HepG2 (cell line): ENCODE measurements at regions not wholly inside any gene's neighbourhood (a gene's known extent, or its start where the extent isn't known, plus 50 kb on each side); places are given as distances from the start of the nearest gene placed in this dataset.

Experiments
- CBX5 ChIP-seq: sonication (generic); formaldehyde crosslinking; IDR thresholded peaks from 2 replicates; pipeline ENCODE4 v1.4.0; 2020; ENCODE audit warnings: missing genetic modification reagents, borderline replicate concordance
- CREB1 ChIP-seq, 2 experiments: fragments of 450-650 bp in 1 of 2; IDR thresholded peaks; 2 replicates each; pipeline ENCODE4 v1.6.1; 2016 to 2017; ENCODE audit warnings: control low read depth in 1 of 2, mild to moderate bottlenecking in 1 of 2, missing compliant biosample characterization in 1 of 2, missing genetic modification characterization in 1 of 2
- EZH2 ChIP-seq: conservative IDR thresholded peaks from 2 replicates; pipeline ENCODE4 v1.6.1; 2012; ENCODE audit warnings: mild to moderate bottlenecking, low read depth, low read length, moderate library complexity
- HMG20A ChIP-seq: IDR thresholded peaks from 2 replicates; pipeline ENCODE4 v1.6.1; 2016; ENCODE audit warnings: borderline replicate concordance
- HMGA1 ChIP-seq: sonication (generic); formaldehyde crosslinking; conservative IDR thresholded peaks from 2 replicates; pipeline ENCODE4 v1.4.0; 2020; ENCODE audit warnings: missing genetic modification reagents
- HOXA7 ChIP-seq: sonication (generic); formaldehyde crosslinking; IDR thresholded peaks from 2 replicates; pipeline ENCODE4 v1.8.1; 2022; ENCODE audit warnings: mild to moderate bottlenecking, missing genetic modification reagents, moderate library complexity
- MAZ ChIP-seq, 2 experiments: sonication (generic) in 1 of 2; formaldehyde crosslinking in 1 of 2; IDR thresholded peaks; 2 replicates each; pipeline versions ENCODE4 v1.5.0 to v1.6.1; 2012 to 2020; ENCODE audit warnings: low read depth in 2 of 2, mild to moderate bottlenecking in 2 of 2, borderline replicate concordance in 1 of 2, improper control_type of control experiment in 1 of 2, low read length in 1 of 2, missing genetic modification reagents in 1 of 2, moderate library complexity in 1 of 2
- MEIS1 ChIP-seq: sonication (generic); formaldehyde crosslinking; IDR thresholded peaks from 2 replicates; pipeline ENCODE4 v1.9.0; 2021; ENCODE audit warnings: mild to moderate bottlenecking, missing genetic modification reagents, moderate library complexity, borderline replicate concordance
- MLXIP ChIP-seq: sonication (generic); formaldehyde crosslinking; IDR thresholded peaks from 2 replicates; pipeline ENCODE4 v1.9.0; 2021; ENCODE audit warnings: missing genetic modification reagents, borderline replicate concordance
- NFYB ChIP-seq: sonication (generic); formaldehyde crosslinking; IDR thresholded peaks from 2 replicates; pipeline ENCODE4 v1.4.0; 2020; ENCODE audit warnings: missing genetic modification reagents
- NR1H2 ChIP-seq: sonication (generic); formaldehyde crosslinking; IDR thresholded peaks from 2 replicates; pipeline ENCODE4 v1.8.1; 2022; ENCODE audit warnings: low read depth, missing genetic modification reagents, borderline replicate concordance
- RAD21 ChIP-seq: fragments of 450-650 bp; formaldehyde crosslinking; IDR thresholded peaks from 2 replicates; pipeline ENCODE4 v1.5.0; 2020; ENCODE audit warnings: mild to moderate bottlenecking
- SALL1 ChIP-seq: sonication (generic); formaldehyde crosslinking; IDR thresholded peaks from 2 replicates; pipeline ENCODE4 v1.8.0; 2022; ENCODE audit warnings: mild to moderate bottlenecking, missing genetic modification reagents
- SOX13 ChIP-seq, 3 experiments: fragments of 450-650 bp in 1 of 3; sonication (generic) in 1 of 3; formaldehyde crosslinking in 1 of 3; IDR thresholded peaks in 2 of 3; conservative IDR thresholded peaks in 1 of 3; 2 replicates each; pipeline versions ENCODE4 v1.5.0 to v1.6.1; 2016 to 2020; ENCODE audit warnings: antibody characterized with exemption in 1 of 3, mild to moderate bottlenecking in 1 of 3, missing compliant biosample characterization in 1 of 3, missing genetic modification reagents in 1 of 3, moderate library complexity in 1 of 3
- ZFP62 ChIP-seq: sonication (generic); formaldehyde crosslinking; IDR thresholded peaks from 2 replicates; pipeline ENCODE4 v1.4.0; 2020; ENCODE audit warnings: missing genetic modification reagents
- ZNF280D ChIP-seq: sonication (generic); formaldehyde crosslinking; IDR thresholded peaks from 2 replicates; pipeline ENCODE4 v1.5.1; 2020; ENCODE audit warnings: mild to moderate bottlenecking, missing genetic modification reagents
- ZNF530 ChIP-seq: sonication (generic); formaldehyde crosslinking; IDR thresholded peaks from 2 replicates; pipeline ENCODE4 v1.5.0; 2020; ENCODE audit warnings: low read depth, mild to moderate bottlenecking, missing genetic modification reagents
- ZNF747 ChIP-seq: sonication (generic); formaldehyde crosslinking; IDR thresholded peaks from 2 replicates; pipeline ENCODE4 v1.8.1; 2023; ENCODE audit warnings: missing genetic modification reagents, mild to moderate bottlenecking, borderline replicate concordance
- ZNF75D ChIP-seq: sonication (generic); formaldehyde crosslinking; IDR thresholded peaks from 2 replicates; pipeline ENCODE4 v1.8.1; 2023; ENCODE audit warnings: missing genetic modification reagents, mild to moderate bottlenecking, borderline replicate concordance
- TF ChIP-seq, protein P1 (sequence below): sonication (generic); formaldehyde crosslinking; IDR thresholded peaks from 2 replicates; pipeline ENCODE4 v1.4.0; 2020; ENCODE audit warnings: missing genetic modification reagents, borderline replicate concordance

DNA sequence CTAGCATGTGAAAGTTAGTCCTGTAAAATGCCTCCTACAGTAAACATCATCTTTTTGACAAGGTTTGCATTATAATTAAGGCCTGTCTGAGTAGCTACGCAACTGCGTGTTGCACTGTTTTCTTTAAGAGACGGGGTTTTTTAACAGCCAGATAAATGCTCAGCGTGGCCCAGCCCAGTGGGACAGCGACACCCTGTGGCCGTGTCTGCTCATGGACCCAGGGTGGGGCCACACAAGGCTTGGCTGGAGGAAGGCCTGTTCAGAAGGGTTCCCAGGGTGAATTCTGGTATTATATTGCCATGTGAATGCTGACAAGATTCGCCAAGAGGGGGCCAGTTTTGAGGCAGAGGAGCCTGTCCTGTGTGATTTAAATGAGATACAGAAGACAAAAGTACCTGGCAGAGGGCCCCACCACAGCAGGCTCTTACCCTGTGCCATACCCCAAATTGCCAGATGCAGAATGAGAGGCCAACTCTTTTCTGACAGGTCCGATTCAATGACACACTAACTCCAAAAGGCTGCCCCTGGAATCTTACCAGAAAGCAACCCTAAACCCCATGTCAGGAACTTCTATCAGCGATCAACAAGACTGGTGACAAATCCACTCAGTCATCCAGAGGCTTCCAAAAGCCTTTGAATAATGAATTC lies 65.9 kb upstream of the IRX6 start (continued):
- TF ChIP-seq SOX13 (IDR thresholded peaks at IDR 0.05), result no peak
- no peak for TF ChIP-seq SOX13 (CRISPR knock-in tag; conservative IDR thresholded peaks at IDR 0.05 in 1 of 2, IDR thresholded peaks at IDR 0.05 in 1 of 2)
- no peak for TF ChIP-seq HMGA1
- no peak for TF ChIP-seq CREB1 (IDR thresholded peaks at IDR 0.05)
- TF ChIP-seq CREB1 (CRISPR knock-in tag; IDR thresholded peaks at IDR 0.05), result no peak
- TF ChIP-seq, protein P1, sequence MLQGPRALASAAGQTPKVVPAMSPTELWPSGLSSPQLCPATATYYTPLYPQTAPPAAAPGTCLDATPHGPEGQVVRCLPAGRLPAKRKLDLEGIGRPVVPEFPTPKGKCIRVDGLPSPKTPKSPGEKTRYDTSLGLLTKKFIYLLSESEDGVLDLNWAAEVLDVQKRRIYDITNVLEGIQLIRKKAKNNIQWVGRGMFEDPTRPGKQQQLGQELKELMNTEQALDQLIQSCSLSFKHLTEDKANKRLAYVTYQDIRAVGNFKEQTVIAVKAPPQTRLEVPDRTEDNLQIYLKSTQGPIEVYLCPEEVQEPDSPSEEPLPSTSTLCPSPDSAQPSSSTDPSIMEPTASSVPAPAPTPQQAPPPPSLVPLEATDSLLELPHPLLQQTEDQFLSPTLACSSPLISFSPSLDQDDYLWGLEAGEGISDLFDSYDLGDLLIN (CRISPR knock-in tag), result no peak
- TF ChIP-seq NFYB (CRISPR knock-in tag), result no peak
- no peak for TF ChIP-seq EZH2
- TF ChIP-seq MLXIP, result no peak
- no peak for TF ChIP-seq ZNF75D (CRISPR knock-in tag)
- TF ChIP-seq ZNF280D, result no peak
- no peak for TF ChIP-seq ZNF530 (CRISPR knock-in tag)
- TF ChIP-seq ZNF747 (CRISPR knock-in tag), result no peak
- TF ChIP-seq HMG20A (CRISPR knock-in tag), result no peak
- TF ChIP-seq SALL1 (CRISPR knock-in tag), result peak; percentile 25; the same call in 1 of the 2 replicates
- TF ChIP-seq NR1H2 (CRISPR knock-in tag), result no peak
- TF ChIP-seq CBX5 (CRISPR knock-in tag), result 0 out of 2 replicates have a peak, but pooled peaks have one; percentile 41
- TF ChIP-seq RAD21 (CRISPR knock-in tag), result peak; percentile 84
- TF ChIP-seq MEIS1, result no peak
- TF ChIP-seq HOXA7, result no peak
- TF ChIP-seq ZFP62 (CRISPR knock-in tag), result no peak
- peak; percentile 53; the same call in 1 of the 2 replicates for TF ChIP-seq MAZ (IDR thresholded peaks at IDR 0.05; ENCODE audit: borderline replicate concordance, low read depth, low read length)
- no peak for TF ChIP-seq MAZ (CRISPR knock-in tag; IDR thresholded peaks at IDR 0.05; ENCODE audit: low read depth)
